Mesendoderm (in vitro differentiated cells): ENCODE measurements at regions not wholly inside any gene's neighbourhood (a gene's known extent, or its start where the extent isn't known, plus 50 kb on each side); places are given as distances from the start of the nearest gene placed in this dataset.

ENCODE experiments used
- DNase-seq: peaks from one replicate; pipeline ENCODE4 v3.0.0; 2013
- H2AK5ac ChIP-seq: 2 replicates; pipeline ENCODE4 v1.6.1; 2013; ENCODE audit warnings: low read length, inconsistent platforms
- H2BK120ac ChIP-seq: 2 replicates; pipeline ENCODE4 v1.6.1; 2013; ENCODE audit warnings: low read depth, mild to moderate bottlenecking, low read length, moderate library complexity, mixed read lengths
- H2BK15ac ChIP-seq: replicated peaks from 2 replicates; pipeline ENCODE4 v1.6.1; 2013; ENCODE audit warnings: low read depth, mild to moderate bottlenecking, moderate library complexity
- H2BK5ac ChIP-seq: 2 replicates; pipeline ENCODE4 v1.6.1; 2013; ENCODE audit warnings: low read length, inconsistent platforms
- H3K18ac ChIP-seq: 2 replicates; pipeline ENCODE4 v1.6.1; 2013; ENCODE audit warnings: mild to moderate bottlenecking, low read length, mixed read lengths
- H3K23ac ChIP-seq: one replicate; pipeline ENCODE4 v1.6.1; 2013; ENCODE audit warnings: low read length
- H3K27ac ChIP-seq: 2 replicates; pipeline ENCODE4 v1.5.1; 2013; ENCODE audit warnings: low read depth, mild to moderate bottlenecking, inconsistent platforms, low read length, moderate library complexity
- H3K27me3 ChIP-seq: 2 replicates; pipeline ENCODE4 v1.6.1; 2013; ENCODE audit warnings: low read length, control low read depth, mild to moderate bottlenecking, inconsistent platforms; ENCODE audit not compliant: insufficient read depth, poor library complexity
- H3K36me3 ChIP-seq: 2 replicates; pipeline ENCODE4 v1.6.1; 2013; ENCODE audit warnings: low read length, inconsistent platforms; ENCODE audit not compliant: control insufficient read depth, insufficient read depth
- H3K4ac ChIP-seq: one replicate; pipeline ENCODE4 v1.6.1; 2013; ENCODE audit warnings: low read depth, mild to moderate bottlenecking, low read length, moderate library complexity
- H3K4me1 ChIP-seq: 2 replicates; pipeline ENCODE4 v1.6.1; 2013; ENCODE audit warnings: low read depth, low read length, inconsistent platforms; ENCODE audit not compliant: control insufficient read depth
- H3K4me2 ChIP-seq: 2 replicates; pipeline ENCODE4 v1.6.1; 2013; ENCODE audit warnings: low read length
- H3K4me3 ChIP-seq: 2 replicates; pipeline ENCODE4 v1.5.1; 2013; ENCODE audit warnings: mild to moderate bottlenecking, low read length
- H3K56ac ChIP-seq: one replicate; pipeline ENCODE4 v1.6.1; 2013; ENCODE audit warnings: low read length
- H3K79me1 ChIP-seq: 2 replicates; pipeline ENCODE4 v1.6.1; 2013; ENCODE audit warnings: low read length, inconsistent platforms
- H3K79me2 ChIP-seq: 2 replicates; pipeline ENCODE4 v1.6.1; 2013; ENCODE audit warnings: mild to moderate bottlenecking, low read length; ENCODE audit not compliant: control insufficient read depth, insufficient read depth
- H3K9ac ChIP-seq: 2 replicates; pipeline ENCODE4 v1.6.1; 2013; ENCODE audit warnings: low read length, inconsistent platforms
- H4K5ac ChIP-seq: one replicate; pipeline ENCODE4 v1.6.1; 2013; ENCODE audit warnings: low read length
- H4K8ac ChIP-seq: one replicate; pipeline ENCODE4 v1.6.1; 2013; ENCODE audit warnings: low read depth, mild to moderate bottlenecking, control low read depth, low read length, moderate library complexity
- WGBS: extraction: QIAGEN DNeasy Blood & Tissue Kit; methylation state at CpG from one replicate; pipeline ENCODE4 v1.1.7; 2013; ENCODE audit warnings: low lambda C conversion rate, missing lambda C conversion rate; ENCODE audit not compliant: insufficient coverage; ENCODE audit errors: extremely low coverage; 5-methylcytosine and 5-hydroxymethylcytosine counted together

DNA sequence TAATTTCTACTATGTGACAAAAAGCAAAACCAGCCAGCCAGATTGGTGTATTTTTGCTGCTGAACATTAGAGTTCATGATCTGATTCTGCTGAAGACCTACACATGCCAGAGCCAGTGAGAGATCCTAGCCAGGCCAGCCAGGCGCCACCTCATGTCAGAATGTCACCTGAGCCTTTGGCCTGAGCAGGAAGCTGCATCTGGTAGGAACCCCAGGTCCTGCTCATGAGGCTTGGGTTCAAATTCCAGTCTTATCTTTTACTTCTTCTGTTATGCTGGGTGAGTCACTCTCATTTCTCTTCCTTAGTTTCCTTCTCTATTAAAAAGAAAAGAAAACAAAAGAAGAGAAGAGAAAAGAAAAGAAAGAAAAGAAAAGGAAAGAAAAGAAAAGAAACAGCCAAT lies 585.1 kb upstream of the CDH5 start:
- Histone ChIP-seq H3K4ac (no peak overlapping the region), H3K18ac (no peak overlapping the region), H4K8ac (no peak overlapping the region), H3K23ac (no peak overlapping the region), H3K56ac (no peak overlapping the region), H3K27ac (no peak overlapping the region), H4K5ac (no peak overlapping the region), H3K9ac (no peak overlapping the region), H3K79me2 (no peaks in the 10 kb centered on the region), H3K27me3 (no peaks in the 10 kb centered on the region), H3K79me1 (no peaks in the 10 kb centered on the region), H2AK5ac (no peak overlapping the region), H2BK5ac (no peak overlapping the region), H2BK120ac (no peak overlapping the region), H3K4me2 (no peak overlapping the region), H3K36me3 (no peaks in the 10 kb centered on the region), H2BK15ac (no peak overlapping the region), H3K4me3 (no peak overlapping the region), H3K4me1 (no peaks in the 10 kb centered on the region)
- DNase-seq, result no peak
- no CpG with 5 or more reads among the region's 1 CpG for WGBS

DNA sequence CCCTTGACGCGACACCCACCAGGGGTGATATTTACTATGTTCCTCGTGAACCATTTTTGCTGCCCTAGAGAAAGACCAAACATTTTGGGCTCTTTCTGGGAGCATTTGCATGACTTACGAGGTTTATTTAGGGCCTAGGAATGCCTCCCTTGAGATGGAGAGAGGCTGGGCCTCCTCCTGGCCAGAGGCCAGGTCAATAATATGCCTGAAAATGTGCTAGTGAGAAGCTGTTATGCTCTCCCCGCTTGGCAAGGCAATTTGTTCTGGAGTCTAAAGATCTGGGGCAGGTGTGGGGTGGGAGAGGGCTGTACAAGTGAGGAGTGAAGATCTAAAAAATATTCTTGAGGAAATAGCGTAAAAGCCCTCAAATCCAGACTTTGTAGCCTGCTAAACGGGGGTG lies 587.3 kb upstream of the CDH5 start:
- Histone ChIP-seq H3K4me2 (no peak overlapping the region), H3K36me3 (no peaks in the 10 kb centered on the region), H2BK5ac (no peak overlapping the region), H3K4ac (no peak overlapping the region), H4K8ac (no peak overlapping the region), H3K27me3 (no peaks in the 10 kb centered on the region), H3K18ac (no peak overlapping the region), H3K9ac (no peak overlapping the region), H2BK120ac (no peak overlapping the region), H3K79me1 (no peaks in the 10 kb centered on the region), H3K79me2 (no peaks in the 10 kb centered on the region), H3K4me1 (no peaks in the 10 kb centered on the region), H4K5ac (no peak overlapping the region), H3K23ac (no peak overlapping the region), H2BK15ac (no peak overlapping the region), H3K27ac (no peak overlapping the region), H2AK5ac (no peak overlapping the region), H3K4me3 (no peak overlapping the region), H3K56ac (no peak overlapping the region)
- no CpG with 5 or more reads among the region's 7 CpGs for WGBS
- no peak for DNase-seq

DNA sequence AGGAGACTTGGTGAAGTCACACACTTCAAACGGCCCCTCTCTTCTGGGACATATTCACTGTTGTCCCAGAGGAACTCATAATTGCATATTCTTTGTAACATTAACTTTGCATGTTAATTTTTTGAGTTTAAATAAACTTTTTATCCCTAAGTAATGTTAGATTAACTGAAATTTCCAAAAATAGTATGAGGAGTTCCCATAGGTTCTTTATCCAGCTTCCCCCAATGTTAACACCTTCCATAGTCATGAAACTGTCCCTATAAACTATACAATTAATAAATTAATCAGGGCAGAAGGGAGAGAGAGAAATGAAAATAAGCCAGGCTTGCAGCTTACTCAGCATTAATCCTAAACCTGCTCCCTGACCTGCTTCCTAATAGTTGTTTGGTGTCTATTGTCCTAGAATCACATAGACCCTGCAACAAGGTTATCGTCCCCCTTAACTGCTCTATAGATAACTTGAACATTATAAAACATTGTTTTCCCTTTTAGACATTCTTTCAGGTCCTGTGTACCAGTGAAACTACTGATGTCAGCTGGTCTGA lies 589.8 kb upstream of the CDH5 start:
- H2BK15ac ChIP-seq, result no peak overlapping the region
- H2AK5ac ChIP-seq, result no peak overlapping the region
- H3K27ac ChIP-seq, result no peak overlapping the region
- no peak overlapping the region for H2BK120ac ChIP-seq
- H3K79me2 ChIP-seq, result no peaks in the 10 kb centered on the region
- no peak overlapping the region for H4K5ac ChIP-seq
- no peak overlapping the region for H3K23ac ChIP-seq
- peaks cover 3% of the 10 kb centered on the region for H3K4me1 ChIP-seq
- no peaks in the 10 kb centered on the region for H3K79me1 ChIP-seq
- H4K8ac ChIP-seq, result no peak overlapping the region
- no peaks in the 10 kb centered on the region for H3K36me3 ChIP-seq
- H3K27me3 ChIP-seq, result no peaks in the 10 kb centered on the region
- no peak overlapping the region for H3K4ac ChIP-seq
- H3K9ac ChIP-seq, result no peak overlapping the region
- H3K4me3 ChIP-seq, result no peak overlapping the region
- H3K18ac ChIP-seq, result no peak overlapping the region
- H2BK5ac ChIP-seq, result no peak overlapping the region
- DNase-seq, result no peak
- H3K56ac ChIP-seq, result no peak overlapping the region
- WGBS, result no CpG with 5 or more reads among the region's 2 CpGs
- no peak overlapping the region for H3K4me2 ChIP-seq

DNA sequence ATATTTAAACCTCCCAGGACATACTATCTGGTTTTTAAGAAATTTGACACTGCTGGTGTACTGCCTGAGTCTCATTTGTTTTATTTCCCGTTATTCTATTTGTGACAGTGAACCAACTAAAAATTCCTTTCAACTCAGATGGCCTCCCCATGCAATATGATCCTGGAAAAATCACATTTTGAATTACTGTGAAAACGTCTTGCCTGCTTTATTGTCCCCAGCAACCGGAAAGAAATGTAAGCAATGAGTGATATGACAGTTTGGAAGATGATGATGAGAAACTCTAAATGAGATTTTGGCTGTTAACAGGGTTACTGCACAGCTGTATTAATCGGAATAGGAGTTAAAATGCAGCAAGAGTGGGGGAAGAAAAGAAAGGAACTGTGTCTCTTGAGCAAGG lies 590.7 kb upstream of the CDH5 start:
- H3K4me1 ChIP-seq, result peaks cover 3% of the 10 kb centered on the region
- no peak overlapping the region for H3K23ac ChIP-seq
- H3K79me1 ChIP-seq, result no peaks in the 10 kb centered on the region
- no peaks in the 10 kb centered on the region for H3K79me2 ChIP-seq
- no peak overlapping the region for H3K4me2 ChIP-seq
- no peak overlapping the region for H4K5ac ChIP-seq
- H3K4ac ChIP-seq, result no peak overlapping the region
- no peak overlapping the region for H2AK5ac ChIP-seq
- DNase-seq, result no peak
- no peaks in the 10 kb centered on the region for H3K27me3 ChIP-seq
- H3K36me3 ChIP-seq, result no peaks in the 10 kb centered on the region
- H2BK5ac ChIP-seq, result no peak overlapping the region
- no CpG with 5 or more reads among the region's 4 CpGs for WGBS
- H3K9ac ChIP-seq, result no peak overlapping the region
- H3K56ac ChIP-seq, result no peak overlapping the region
- no peak overlapping the region for H3K4me3 ChIP-seq
- no peak overlapping the region for H4K8ac ChIP-seq
- H3K27ac ChIP-seq, result no peak overlapping the region
- no peak overlapping the region for H3K18ac ChIP-seq
- no peak overlapping the region for H2BK120ac ChIP-seq
- no peak overlapping the region for H2BK15ac ChIP-seq

DNA sequence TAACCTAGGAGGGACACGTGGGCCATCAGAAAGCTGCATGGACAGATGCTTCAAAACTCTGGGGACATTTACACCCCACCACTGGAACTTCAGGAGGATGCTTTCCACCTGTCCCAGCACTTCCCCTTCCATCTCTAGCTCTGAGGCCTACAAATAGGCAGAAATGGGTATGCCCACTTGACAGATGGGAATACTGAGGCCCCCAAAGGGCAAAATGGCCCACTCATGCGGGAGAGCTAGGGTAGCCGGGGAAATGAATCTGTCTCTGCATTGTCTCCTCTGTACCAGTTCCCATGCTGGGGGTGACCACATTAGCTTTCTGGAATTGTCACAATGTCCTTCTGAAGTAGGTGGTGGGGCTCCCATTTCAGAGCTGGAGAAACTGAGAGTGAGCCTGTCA lies 592.1 kb upstream of the CDH5 start:
- no peak overlapping the region for H3K4me3 ChIP-seq
- no CpG with 5 or more reads among the region's 3 CpGs for WGBS

DNA sequence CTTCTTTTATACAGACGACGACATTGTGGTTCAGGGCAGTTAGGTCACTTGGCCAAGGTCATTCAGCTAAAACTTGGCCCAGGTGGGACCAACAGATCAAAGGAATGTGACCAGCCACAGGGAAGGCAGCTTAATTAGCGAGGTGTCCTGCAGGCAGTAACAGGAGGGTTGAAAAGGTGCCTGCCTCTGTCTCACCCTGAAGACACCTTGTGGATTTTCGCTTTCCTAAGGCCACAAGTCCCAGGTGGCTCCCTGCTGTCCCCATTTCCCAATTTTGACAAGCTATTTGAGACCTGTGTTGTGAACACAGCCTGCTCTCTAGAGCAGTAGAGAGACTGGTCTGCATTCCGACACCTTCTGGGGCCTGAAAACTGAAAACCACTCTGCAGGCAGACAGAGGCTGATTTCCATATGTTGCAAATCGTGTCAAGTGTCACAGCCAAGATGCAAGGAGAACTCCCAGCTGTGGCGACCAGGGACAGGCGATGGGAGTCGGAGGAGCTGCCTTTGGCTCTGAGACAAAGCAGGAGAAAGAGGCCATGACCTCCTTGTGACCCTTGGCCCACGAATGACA lies 593.1 kb upstream of the CDH5 start:
- Histone ChIP-seq H3K27me3 (no peaks in the 10 kb centered on the region), H3K56ac (peak overlapping the region; percentile 27), H3K23ac (no peak overlapping the region), H3K18ac (no peak overlapping the region), H3K4me2 (no peak overlapping the region), H3K36me3 (no peaks in the 10 kb centered on the region), H2BK120ac (no peak overlapping the region), H2AK5ac (no peak overlapping the region), H4K5ac (no peak overlapping the region), H3K79me2 (no peaks in the 10 kb centered on the region), H3K4ac (no peak overlapping the region), H3K4me1 (peaks cover 5% of the 10 kb centered on the region), H2BK15ac (no peak overlapping the region), H3K79me1 (no peaks in the 10 kb centered on the region), H2BK5ac (peak overlapping the region; percentile 4), H3K4me3 (no peak overlapping the region), H3K9ac (no peak overlapping the region), H3K27ac (peak overlapping the region; percentile 35), H4K8ac (no peak overlapping the region)
- no CpG with 5 or more reads among the region's 10 CpGs for WGBS
- DNase-seq, result peak; percentile 90

More for the DNA sequence above, 592.1 kb upstream of the CDH5 start:
- no peak overlapping the region for H3K18ac ChIP-seq
- H4K8ac ChIP-seq, result no peak overlapping the region
- H3K36me3 ChIP-seq, result no peaks in the 10 kb centered on the region
- no peaks in the 10 kb centered on the region for H3K27me3 ChIP-seq
- H3K4me2 ChIP-seq, result no peak overlapping the region
- DNase-seq, result no peak
- no peak overlapping the region for H3K4ac ChIP-seq
- no peak overlapping the region for H3K27ac ChIP-seq
- H3K56ac ChIP-seq, result no peak overlapping the region
- H2BK15ac ChIP-seq, result no peak overlapping the region
- H3K4me1 ChIP-seq, result peaks cover 5% of the 10 kb centered on the region
- H2AK5ac ChIP-seq, result no peak overlapping the region
- H3K79me1 ChIP-seq, result no peaks in the 10 kb centered on the region
- no peak overlapping the region for H2BK120ac ChIP-seq
- H2BK5ac ChIP-seq, result no peak overlapping the region
- H3K79me2 ChIP-seq, result no peaks in the 10 kb centered on the region
- no peak overlapping the region for H4K5ac ChIP-seq
- no peak overlapping the region for H3K9ac ChIP-seq
- no peak overlapping the region for H3K23ac ChIP-seq
